Fibroblast of lung (primary cell): ENCODE measurements at regions not wholly inside any gene's neighbourhood (a gene's known extent, or its start where the extent isn't known, plus 50 kb on each side); places are given as distances from the start of the nearest gene placed in this dataset.

Source experiments
- DNase-seq, 2 donors: peaks; one replicate each; pipeline versions ENCODE4 v3.0.0 to v3.0.0-alpha.2; 2010; ENCODE audit warnings: low read depth in 2 of 2
- H2AFZ ChIP-seq: 2 replicates; pipeline ENCODE4 v1.5.1; 2012; ENCODE audit warnings: low read length, control low read depth, inconsistent platforms
- H3K27ac ChIP-seq: 2 replicates; pipeline ENCODE4 v1.5.1; 2011; ENCODE audit warnings: low read length, control low read depth; ENCODE audit not compliant: insufficient read depth
- H3K27me3 ChIP-seq: 2 replicates; pipeline ENCODE4 v1.5.1; 2011; ENCODE audit warnings: mild to moderate bottlenecking, low read length; ENCODE audit not compliant: control insufficient read depth, insufficient read depth
- H3K36me3 ChIP-seq: 2 replicates; pipeline ENCODE4 v1.5.1; 2011; ENCODE audit warnings: low read length; ENCODE audit not compliant: control insufficient read depth, insufficient read depth
- H3K4me1 ChIP-seq: 2 replicates; pipeline ENCODE4 v1.5.1; 2011; ENCODE audit warnings: low read length; ENCODE audit not compliant: control insufficient read depth, insufficient read depth; ENCODE audit errors: extremely low read depth
- H3K4me2 ChIP-seq: 2 replicates; pipeline ENCODE4 v1.5.1; 2011; ENCODE audit warnings: low read length, control low read depth; ENCODE audit not compliant: insufficient read depth; ENCODE audit errors: extremely low read depth
- H3K4me3 ChIP-seq, 4 experiments: fragments of 200-600 bp in 1 of 4; sonication (generic) in 1 of 4; replicated peaks in 1 of 4; 2 replicates each; pipeline ENCODE4 v1.5.1; 2011 to 2016; ENCODE audit warnings: low read length in 4 of 4, low read depth in 3 of 4, mild to moderate bottlenecking in 3 of 4, control low read depth in 2 of 4, inconsistent platforms in 1 of 4, mixed read lengths in 1 of 4; ENCODE audit not compliant: insufficient read depth in 1 of 4; ENCODE audit errors: control extremely low read depth in 1 of 4
- H3K79me2 ChIP-seq: 2 replicates; pipeline ENCODE4 v1.5.1; 2012; ENCODE audit warnings: mild to moderate bottlenecking, low read length, inconsistent platforms; ENCODE audit not compliant: control insufficient read depth, insufficient read depth
- H3K9ac ChIP-seq: 2 replicates; pipeline ENCODE4 v1.5.1; 2011; ENCODE audit warnings: mild to moderate bottlenecking, low read length, control low read depth; ENCODE audit not compliant: insufficient read depth
- H3K9me3 ChIP-seq: 2 replicates; pipeline ENCODE4 v1.5.1; 2012; ENCODE audit warnings: low read depth, low read length; ENCODE audit not compliant: control insufficient read depth, insufficient read depth
- H4K20me1 ChIP-seq: 2 replicates; pipeline ENCODE4 v1.5.1; 2011; ENCODE audit warnings: low read length; ENCODE audit not compliant: control insufficient read depth, insufficient read depth; ENCODE audit errors: extremely low read depth
- CTCF ChIP-seq, 2 donors: IDR thresholded peaks in 1 of 2; conservative IDR thresholded peaks in 1 of 2; 1 replicate in 1 of 2; 2 replicates in 1 of 2; pipeline ENCODE4 v1.5.1; 2011 to 2012; ENCODE audit warnings: low read length in 2 of 2, control low read depth in 1 of 2, inconsistent platforms in 1 of 2, low read depth in 1 of 2, mild to moderate bottlenecking in 1 of 2
- EZH2 ChIP-seq: IDR thresholded peaks from 2 replicates; pipeline ENCODE4 v1.5.1; 2012; ENCODE audit warnings: low read length, control low read depth, mild to moderate bottlenecking; ENCODE audit errors: missing control alignments

- Histone ChIP-seq H3K27ac (no peak overlapping the region), H3K9ac (no peak overlapping the region), H4K20me1 (no peaks in the 10 kb centered on the region), H3K79me2 (no peaks in the 10 kb centered on the region), H3K4me1 (no peaks in the 10 kb centered on the region), H3K4me2 (no peak overlapping the region), H3K9me3 (no peaks in the 10 kb centered on the region), H3K36me3 (no peaks in the 10 kb centered on the region), H3K27me3 (no peaks in the 10 kb centered on the region), H2AFZ (no peak overlapping the region), H3K4me3 (no peak overlapping the region)
- TF ChIP-seq CTCF (conservative IDR thresholded peaks at IDR 0.05 in 1 of 2, IDR thresholded peaks at IDR 0.05 in 1 of 2; ENCODE audit: low read depth in 1 of 2, low read length in 2 of 2) (no peak), EZH2 (no peak)
- peak in 1 of 2 donors; percentile 62 for DNase-seq
Observed at GRCh38 chr5:125367702-125368101, 621.3 kb upstream of the ZNF608 start.

- Histone ChIP-seq H3K9ac (no peak overlapping the region), H3K4me2 (no peak overlapping the region), H3K27me3 (no peaks in the 10 kb centered on the region), H3K79me2 (no peaks in the 10 kb centered on the region), H4K20me1 (no peaks in the 10 kb centered on the region), H3K27ac (no peak overlapping the region), H3K36me3 (no peaks in the 10 kb centered on the region), H2AFZ (no peak overlapping the region), H3K9me3 (no peaks in the 10 kb centered on the region), H3K4me1 (no peaks in the 10 kb centered on the region), H3K4me3 (no peak overlapping the region)
- DNase-seq: no peak
- TF ChIP-seq CTCF (conservative IDR thresholded peaks at IDR 0.05 in 1 of 2, IDR thresholded peaks at IDR 0.05 in 1 of 2; ENCODE audit: low read depth in 1 of 2, low read length in 2 of 2): no peak
- TF ChIP-seq EZH2: no peak
Observed at GRCh38 chr5:125370461-125371205, 624.2 kb upstream of the ZNF608 start.

- H3K79me2 ChIP-seq: no peaks in the 10 kb centered on the region
- H3K36me3 ChIP-seq: no peaks in the 10 kb centered on the region
- H3K9me3 ChIP-seq: no peaks in the 10 kb centered on the region
- no peaks in the 10 kb centered on the region for H3K27me3 ChIP-seq
- no peaks in the 10 kb centered on the region for H3K4me1 ChIP-seq
- no peak overlapping the region for H3K4me2 ChIP-seq
- DNase-seq: peak; percentile 55 to 81
- no peak overlapping the region for H2AFZ ChIP-seq
- H3K27ac ChIP-seq: no peak overlapping the region
- no peaks in the 10 kb centered on the region for H4K20me1 ChIP-seq
- no peak overlapping the region for H3K4me3 ChIP-seq
- H3K9ac ChIP-seq: no peak overlapping the region
- no peak for TF ChIP-seq CTCF (conservative IDR thresholded peaks at IDR 0.05 in 1 of 2, IDR thresholded peaks at IDR 0.05 in 1 of 2; ENCODE audit: low read depth in 1 of 2, low read length in 2 of 2)
- TF ChIP-seq EZH2: no peak
Observed at GRCh38 chr5:125372694-125373631, 626.5 kb upstream of the ZNF608 start.
